NCI-H2107 (cell line): ENCODE measurements at regions not wholly inside any gene's neighbourhood (a gene's known extent, or its start where the extent isn't known, plus 50 kb on each side); places are given as distances from the start of the nearest gene placed in this dataset.
A peak's percentile ranks its signal among the peaks of the same experiment; 100 is the strongest.
"Not testable (repeated sequence)": the region's sequence is repeated elsewhere in the genome, so short reads cannot be mapped to it uniquely, and the experiment has no call there.

Experiments
- DNase-seq: peaks from one replicate; lab custom pipeline; 2025; lab: John Stamatoyannopoulos, UW

DNA sequence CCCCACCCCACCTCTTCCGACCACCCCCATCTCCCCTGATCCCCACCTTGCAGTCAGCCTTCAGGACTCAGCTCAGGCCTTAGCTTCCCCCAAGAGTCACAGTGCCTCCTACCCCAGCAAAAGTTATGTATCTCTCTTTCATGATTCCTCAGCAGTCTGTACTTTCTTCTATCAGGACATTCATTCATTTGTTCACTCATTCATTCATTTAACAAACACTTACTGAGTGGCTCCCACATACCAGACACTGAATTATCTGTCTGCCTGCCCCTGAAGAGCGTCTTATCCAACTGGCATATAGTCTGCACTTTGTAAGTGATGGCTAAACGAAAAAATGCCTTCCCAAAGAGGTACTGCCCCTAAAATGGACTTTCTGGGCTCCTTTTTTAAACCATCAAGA is 114.4 kb upstream of the SLC35F3 start:
- no peak for DNase-seq

DNA sequence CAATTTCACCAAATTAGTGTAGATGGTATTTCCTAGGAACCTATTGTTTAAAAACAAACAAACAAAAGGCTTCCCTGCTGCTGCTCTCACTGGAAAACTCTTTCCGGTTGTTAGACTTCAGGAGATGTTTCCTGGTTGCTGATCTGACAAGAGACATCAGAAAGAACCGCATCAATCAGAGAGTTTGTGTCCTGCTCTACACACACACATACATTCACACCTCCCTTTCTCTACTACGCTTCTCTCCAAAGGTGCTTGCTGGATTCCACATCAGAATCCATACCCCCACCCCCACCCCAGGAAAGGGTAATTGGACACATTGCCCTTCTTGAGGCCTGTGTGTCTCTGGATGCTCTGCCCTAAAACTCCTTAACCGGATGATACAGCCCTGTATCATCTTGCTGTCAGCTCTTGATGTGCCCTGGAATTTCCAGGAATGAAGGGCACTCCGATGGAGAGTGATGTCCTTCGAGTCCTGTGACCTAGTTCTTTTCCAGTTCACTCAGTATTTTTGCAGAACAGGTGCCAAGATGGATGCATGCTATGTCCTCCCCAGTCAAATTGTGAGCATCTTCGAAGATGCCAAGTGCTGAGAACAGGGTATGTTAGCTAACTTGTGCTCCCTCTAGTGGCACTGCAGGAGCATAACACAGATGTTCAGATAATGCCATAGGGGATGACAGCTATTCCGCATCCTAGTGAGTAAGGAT is 113.7 kb upstream of the SLC35F3 start:
- peak; percentile 74 for DNase-seq

DNA sequence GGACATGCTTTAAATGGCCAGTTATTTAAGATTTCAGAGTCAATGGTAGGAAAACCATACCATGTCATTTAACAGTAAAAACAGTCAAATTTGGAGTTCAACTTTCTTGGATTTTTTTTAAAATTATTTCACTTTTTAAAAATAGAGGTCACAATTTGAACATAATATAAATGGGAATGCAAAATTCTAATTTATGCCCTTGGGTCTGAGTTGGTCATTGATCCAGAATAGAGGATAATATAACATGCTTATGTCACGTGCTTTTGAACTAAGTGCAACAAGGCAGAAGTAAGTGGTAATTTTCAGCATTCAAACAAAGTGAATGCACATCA is 113.1 kb upstream of the SLC35F3 start:
- DNase-seq: no peak

DNA sequence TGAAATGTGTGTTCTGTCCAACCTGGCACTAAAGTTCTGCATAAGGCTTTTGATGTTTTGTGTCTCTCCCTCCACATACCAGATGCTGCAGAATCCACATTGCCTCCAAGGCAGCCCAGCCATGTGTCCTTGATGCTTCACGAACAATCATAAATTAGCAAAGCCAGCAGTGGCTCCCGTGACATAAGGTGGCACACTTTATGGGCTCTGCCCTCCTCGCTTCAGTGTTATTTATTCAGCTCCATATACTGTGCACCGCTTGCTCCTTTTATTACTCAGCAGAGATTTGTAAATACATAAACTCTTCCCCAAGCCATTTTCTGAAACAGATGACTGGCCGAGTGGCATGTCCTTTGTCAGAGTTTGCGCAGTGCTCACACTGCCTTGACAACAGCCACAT is 112.8 kb upstream of the SLC35F3 start:
- no peak for DNase-seq

DNA sequence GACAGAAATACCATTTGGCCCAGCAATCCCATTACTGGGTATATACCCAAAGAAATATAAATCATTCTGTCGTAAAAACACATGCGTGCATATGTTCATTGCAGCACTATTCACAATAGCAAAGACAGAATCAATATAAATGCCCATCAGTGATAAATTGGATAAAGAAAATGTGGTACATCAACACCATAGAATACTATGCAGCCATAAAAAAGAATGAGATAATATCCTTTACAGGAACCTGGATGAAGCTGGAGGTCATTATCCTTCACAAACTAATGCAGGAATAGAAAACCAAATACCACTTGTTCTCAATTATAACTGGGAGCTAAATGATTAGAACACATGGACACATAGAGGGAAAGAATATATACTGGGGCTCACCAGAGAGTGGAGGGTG is 109.6 kb upstream of the SLC35F3 start:
- DNase-seq: no peak

DNA sequence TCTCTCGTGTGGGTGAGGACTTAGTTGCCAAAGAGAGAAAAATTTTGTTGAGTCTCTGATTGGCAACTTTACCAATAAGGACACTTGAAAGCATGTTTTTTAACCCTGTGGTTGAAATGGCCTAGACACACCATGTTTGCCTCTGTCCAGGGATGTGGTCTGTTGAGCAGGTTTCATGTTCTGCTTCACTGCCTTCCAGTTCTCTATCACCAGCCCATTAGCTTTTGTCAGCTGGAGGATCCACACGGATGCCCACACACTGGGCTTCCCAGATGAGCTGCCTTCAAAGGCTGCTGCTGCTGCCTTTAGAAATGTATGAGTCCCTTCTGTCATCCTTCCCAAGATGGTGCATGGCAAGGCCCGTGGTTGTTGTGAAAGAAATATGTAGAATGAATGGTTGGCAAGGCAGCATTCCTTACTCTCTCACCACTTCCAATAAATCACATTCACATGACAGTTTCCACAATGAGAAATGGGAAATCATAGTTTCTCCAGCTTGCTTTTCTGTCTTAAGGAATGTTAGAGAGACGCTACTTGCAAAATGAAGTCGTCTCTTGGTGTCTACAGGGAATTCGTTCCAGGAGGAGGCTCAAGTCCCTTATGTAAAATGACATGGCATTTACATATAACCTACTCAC is 108.2 kb upstream of the SLC35F3 start:
- DNase-seq: no peak

DNA sequence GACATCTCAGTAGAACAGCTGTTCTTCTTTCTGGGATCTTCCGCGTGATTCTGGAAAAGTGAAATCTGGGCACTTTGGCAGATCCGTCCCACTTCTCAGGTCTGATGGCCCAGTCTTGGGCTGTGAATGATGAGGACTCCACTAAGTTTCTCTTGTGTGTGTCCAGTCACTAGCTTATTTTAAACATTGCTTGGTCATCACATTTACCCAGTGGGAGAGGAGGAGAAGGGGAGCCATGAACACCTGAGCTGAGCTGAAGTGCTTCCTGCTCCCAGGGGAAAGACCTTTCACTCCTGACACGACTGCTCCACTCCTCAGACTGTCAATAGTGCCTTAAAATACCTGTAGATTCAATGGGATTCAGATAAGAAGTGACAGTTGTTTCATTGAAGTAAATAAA is 101.9 kb upstream of the SLC35F3 start:
- DNase-seq: no peak

DNA sequence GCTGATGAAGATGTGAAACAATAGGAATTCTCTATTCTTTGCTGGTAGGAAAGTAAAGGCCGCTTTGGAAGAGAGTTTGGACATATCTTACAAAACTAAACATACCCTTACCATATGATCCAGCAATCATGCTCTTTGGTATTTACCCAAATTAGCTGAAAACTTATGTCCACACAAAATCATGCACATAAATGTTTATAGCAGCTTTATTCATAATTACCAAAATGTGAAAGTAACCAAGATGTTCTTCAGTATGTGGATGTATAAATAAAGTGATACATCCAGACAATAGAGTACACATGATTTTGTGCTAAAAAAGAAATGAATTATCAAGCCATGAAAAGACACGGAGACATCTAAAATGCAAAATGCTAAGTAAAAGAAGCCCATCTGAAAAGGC is 98.7 kb upstream of the SLC35F3 start:
- DNase-seq: no peak

DNA sequence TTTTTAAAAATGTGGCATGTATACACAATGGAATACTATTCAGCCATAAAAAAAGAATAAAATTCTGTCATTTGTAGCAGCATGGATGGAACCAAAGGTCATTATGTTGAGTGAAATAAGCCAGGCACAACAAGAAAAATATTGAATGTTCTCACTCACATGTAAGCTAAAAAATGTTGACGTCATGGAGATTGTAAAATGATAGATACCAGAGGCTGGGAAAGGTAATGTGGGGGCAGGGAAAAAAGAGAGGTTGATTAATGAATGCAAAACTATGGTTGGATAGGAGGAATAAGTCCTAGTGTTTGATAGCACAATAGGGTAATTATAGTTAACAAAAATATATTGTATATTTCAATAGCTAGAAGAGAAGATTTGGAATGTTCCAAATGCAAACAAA is 89.1 kb upstream of the SLC35F3 start:
- no peak for DNase-seq

DNA sequence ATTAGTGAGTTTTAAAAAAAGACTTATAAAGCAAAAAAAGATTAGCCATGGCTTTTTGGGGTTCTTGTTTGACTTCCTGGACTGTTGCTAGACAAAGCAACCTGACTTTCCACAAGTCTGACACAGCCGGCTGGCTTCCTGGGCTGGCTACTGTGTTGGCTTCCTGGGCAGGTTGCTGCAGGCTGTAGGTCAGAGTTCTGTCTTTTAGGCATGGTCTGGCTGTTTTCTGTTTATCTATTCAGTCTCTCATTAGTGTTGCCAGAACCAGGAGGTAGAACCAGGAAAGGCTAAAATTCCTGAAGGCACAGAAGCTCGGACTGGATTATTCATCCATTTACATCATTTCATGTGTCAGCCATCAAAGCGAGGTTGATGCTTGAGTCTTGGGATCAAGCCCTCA is 88.6 kb upstream of the SLC35F3 start:
- no peak for DNase-seq

DNA sequence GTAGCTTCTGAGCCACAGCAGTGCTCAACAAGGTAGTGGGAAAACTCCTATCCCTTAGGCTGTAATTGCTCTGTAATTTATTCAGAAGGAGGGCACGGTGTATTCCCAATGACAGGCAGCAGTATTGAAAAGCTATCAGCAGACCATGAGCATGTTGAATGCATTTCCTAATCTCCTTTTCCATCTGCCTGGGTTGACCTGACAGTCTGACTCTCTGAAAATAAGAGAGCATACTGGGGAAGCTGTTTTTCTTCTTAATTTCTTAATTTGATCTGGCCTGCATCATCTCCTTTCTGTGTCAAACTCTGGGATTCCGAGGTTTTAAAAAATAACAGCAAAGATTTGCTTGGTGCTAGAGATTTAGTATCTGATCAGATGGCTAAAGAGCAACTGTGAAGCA is 88.1 kb upstream of the SLC35F3 start:
- no peak for DNase-seq

DNA sequence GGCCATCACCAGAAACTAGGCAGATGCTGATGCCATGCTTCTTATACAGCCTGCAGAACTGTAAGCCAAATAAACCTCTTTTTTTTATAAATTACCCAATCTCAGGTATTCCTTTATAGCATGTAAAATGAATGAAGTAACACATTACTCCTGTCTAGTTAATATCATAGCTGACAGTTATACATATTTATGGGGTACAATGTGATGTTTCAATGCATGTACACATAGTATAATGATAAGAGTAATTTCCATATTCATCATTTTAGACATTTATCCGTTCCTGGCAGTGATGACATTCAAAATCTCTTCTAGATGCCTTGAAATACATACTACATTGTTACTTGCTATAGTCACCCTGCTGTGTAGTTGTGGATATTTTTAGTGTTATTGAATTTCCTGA is 85.4 kb upstream of the SLC35F3 start:
- DNase-seq: no peak

DNA sequence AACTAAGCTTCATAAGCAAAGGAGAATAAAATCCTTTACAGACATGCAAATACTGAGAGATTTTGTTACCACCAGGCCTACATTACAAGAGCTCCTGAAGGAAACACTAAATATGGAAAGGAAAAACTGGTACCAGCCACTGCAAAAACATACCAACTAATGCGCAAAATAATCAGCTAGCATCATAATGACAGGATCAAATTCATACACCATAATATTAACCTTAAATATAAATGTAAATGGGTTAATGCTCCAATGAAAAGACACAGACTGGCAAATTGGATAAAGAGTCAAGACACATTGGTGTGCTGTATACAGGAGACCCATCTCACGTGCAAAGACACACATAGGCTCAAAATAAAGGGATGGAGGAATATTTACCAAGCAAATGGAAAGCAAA is 80.3 kb upstream of the SLC35F3 start:
- DNase-seq: not testable (repeated sequence)

DNA sequence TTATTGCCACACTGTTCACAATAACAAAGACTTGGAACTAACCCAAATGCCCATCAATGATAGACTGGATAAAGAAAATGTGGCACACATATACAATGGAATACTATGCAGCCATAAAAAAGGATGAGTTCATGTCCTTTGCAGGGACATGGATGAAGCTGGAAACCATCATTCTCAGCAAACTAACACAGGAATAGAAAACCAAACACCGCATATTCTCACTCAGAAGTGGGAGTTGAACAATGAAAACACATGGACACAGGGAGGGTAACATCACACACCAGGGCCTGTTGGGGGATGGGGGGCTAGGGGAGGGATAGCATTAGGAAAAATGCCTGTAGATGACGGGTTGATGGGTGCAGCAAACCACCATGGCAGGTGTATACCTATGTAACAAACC is 76.5 kb upstream of the SLC35F3 start:
- not testable (repeated sequence) for DNase-seq

DNA sequence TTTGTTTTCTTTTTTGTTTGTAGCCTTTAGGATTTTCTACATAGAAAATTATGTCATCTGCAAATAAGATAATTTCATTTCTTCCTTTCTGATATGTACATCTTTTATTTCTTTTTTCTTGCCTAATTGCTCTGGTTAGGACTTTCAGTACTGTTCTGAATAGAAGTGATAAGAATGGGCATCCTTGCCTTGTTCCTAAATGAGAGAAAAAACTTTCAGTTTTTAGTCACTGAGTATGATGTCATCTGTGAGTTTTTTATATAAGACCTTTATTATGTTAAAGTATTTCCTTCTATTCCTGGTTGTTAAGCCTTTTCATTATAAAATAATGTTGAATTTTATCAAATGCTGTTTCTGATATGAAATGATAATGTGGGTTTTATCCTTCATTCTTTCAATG is 76.0 kb upstream of the SLC35F3 start:
- no peak for DNase-seq

DNA sequence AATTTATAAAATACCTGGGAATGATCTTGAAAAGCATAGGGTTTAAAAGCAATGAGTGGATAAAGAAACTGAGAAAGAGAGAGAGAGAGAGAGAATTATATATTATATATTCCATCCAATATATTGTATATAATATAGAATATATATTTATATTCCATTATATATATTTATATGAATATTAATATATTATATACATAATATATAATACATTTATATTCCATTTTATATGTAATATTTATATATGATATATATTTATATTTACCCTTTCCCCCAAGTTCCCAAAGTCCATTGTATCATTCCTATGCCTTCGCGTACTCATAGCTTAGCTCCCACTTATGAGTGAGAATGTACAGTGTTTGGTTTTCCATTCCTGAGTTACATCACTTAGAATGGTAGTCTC is 69.9 kb upstream of the SLC35F3 start:
- DNase-seq: no peak

DNA sequence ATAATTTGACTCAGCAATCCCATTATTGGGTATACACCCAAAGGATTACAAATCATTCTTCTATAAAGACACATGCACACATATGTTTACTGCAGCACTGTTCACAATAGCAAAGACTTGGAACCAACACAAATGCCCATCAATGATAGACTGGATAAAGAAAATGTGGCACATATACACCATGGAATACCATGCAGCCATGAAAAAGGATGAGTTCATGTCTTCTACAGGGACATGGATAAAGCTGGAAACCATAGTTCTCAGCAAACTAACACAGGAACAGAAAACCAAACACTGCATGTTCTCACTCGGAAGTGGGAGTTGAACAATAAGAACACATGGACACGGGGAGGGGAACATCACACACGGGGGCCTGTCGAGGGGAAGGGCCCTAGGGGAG is 66.3 kb upstream of the SLC35F3 start:
- not testable (repeated sequence) for DNase-seq

DNA sequence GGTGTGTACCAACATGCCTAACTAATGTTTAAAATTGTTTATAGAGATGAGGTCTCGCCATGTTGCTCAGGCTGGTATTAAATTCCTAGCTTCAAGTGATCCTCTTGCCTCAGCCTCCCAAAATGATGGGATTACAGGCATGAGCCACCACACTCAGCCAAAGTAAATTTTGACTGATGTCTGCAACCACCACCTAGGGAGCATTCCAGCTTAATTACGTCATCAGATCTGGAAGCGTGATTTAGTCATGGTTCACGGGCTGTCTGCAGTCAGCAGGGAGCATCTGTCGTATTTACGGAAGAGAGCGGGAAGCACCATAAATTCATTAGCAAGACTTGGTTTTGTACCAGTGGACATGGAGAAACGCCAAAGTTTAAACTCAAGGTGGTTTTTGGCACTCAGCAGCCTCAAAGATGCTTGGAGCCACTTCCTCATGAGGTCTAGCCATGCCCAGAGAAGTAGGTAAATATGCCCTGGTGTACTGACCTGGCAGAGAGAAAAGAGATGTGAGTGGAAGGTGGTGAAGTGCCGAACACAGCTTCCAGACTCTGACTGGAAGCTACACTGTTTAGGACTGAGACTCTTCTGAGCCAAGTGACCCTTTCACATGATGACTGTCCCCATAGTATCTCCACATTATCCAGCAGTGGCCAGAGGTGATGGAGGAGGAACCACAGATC is 60.8 kb upstream of the SLC35F3 start:
- no peak for DNase-seq

DNA sequence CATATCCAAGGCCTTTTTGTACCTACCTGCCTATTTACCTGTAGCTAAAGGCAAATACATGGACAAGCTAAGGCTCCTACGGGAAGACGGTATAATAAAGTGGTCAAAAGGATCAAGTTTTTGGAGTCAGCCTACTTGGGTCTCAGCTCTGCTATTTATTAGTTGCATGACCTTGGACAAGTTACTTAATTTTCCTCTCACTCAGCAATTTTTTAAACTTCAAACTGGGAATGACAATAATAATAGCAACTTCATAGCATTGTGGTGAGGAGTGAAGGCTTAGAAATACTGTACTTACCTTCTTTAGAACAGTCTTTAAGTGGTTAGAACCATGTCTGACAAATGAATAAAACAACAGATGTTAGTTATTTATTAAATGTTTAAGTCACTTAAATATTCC is 60.2 kb upstream of the SLC35F3 start:
- DNase-seq: no peak

DNA sequence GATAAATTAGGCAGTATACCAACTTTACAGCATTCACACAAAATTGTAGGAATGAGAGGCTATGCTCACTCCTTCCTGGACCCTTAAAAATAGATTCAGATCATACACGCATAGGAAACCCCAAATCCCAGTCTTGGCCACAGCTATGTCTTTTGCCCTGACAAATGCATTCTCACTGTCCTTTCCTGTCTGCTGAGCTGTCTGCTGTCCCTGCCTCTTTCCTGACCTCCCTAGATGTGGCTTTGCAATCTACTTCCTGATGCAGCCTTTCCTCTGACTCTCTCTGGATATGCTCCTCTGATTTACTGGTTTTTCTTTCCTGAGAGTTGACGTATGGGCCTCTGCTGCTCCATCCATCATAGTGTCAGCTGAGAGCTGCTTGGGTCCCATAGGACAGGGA is 59.8 kb upstream of the SLC35F3 start:
- no peak for DNase-seq
